Right hindlimb (tissue), 1 donor: ENCODE measurements at regions not wholly inside any gene's neighbourhood (a gene's known extent, or its start where the extent isn't known, plus 50 kb on each side); places are given as distances from the start of the nearest gene placed in this dataset.
"Not testable (repeated sequence)": the region's sequence is repeated elsewhere in the genome, so short reads cannot be mapped to it uniquely, and the experiment has no call there.

Experiments used
- DNase-seq: peaks from one replicate; pipeline ENCODE4 v3.0.0-alpha.2; 2018

- not testable (repeated sequence) for DNase-seq
These were observed 888.8 kb downstream of the RPS29 start for GRCh38 chr14:48697362-48697761.

- no peak for DNase-seq
These were observed 892.4 kb downstream of the RPS29 start for GRCh38 chr14:48693793-48694192.

GRCh38 chr14:48690349-48690748, 895.8 kb downstream of the RPS29 start:
- no peak for DNase-seq

- no peak for DNase-seq
These were observed 899.5 kb downstream of the RPS29 start for GRCh38 chr14:48686650-48687049.

DNA sequence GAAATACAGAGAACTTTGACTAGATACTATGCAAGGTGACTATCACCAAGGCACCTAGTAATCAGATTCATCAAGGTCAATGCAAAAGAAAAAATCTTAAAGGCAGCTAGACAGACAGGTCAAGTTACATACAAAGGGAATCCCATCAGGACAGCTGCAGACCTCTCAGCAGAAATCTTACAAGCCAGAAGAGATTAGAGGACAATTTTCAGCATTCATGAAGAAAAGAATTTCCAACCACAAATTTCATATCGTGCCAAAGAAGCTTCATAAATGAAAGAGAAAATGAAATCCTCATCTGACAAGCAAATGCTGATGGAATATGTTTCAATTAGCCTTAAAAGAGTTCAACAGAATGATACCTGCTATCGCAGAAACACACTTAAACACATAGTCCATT, 913.7 kb downstream of the RPS29 start:
- DNase-seq: no peak

DNA sequence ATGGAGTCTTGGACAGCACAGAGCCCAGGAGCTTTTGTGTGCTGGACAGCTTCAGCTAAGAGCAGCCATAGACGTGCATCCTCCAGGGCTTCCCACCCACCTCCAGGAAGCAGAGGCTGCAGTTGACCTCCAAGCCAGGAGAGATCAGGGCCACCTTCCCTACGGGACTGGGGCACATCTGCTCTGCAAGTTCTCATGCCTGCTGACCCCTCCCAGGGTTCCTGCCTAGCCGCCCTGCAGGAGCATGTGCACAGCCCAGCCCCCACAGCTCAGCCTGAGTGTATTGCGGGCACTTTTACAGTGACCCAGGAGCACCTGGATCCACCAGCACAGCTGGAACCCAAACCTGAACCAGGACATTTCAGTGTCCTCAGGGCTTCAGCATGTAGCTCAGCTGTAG, 915.2 kb downstream of the RPS29 start:
- no peak for DNase-seq

DNA sequence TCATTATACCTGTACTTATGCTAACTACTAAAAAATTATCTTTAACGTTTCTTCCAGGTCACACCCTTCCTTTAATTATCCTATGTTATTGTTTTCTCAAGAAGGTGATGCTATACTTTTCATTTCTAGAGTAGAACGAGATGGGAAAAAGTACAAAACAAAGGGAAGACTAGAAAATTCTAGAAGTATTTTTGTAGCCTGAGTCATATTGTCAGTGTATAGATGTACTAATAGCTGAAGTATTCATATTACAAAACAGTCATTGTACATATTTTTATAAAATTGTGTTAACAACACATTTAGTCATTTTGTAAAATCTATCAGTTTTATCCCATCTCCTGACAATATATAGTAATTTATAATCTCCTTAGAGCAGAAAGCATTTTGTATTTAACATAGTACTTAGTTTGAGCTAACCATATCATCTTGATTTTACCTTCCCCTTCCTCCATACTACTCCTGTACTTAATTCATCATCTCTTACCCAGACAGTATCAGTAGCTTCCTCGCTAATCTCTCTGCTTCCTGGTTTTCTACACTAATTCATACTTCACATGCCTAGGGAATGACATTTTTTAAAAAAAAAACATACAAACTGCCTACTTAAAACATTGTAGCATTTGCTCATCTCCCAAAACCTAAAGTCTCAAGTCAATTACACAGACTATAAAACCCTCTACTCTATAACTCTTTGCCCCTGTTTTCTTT, 920.9 kb downstream of the RPS29 start:
- DNase-seq: no peak

DNA sequence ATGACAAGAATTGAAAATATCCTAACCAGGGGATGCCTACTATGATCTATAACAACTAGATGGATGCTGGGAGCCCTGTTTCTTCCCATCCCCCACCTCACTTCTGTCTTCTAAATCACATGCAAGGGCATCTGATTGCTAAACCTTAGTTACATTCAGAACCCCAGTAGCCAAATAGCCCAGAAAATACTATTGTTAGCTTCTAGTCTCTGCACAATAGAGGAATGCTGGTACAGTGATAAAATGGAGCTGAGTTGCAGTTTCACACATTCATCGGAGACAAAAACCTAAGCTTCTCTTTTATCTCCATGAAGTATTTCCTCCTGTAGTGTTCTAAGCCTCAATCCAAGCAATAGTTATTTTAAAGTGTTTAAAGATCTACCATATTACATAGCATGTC, 942.9 kb downstream of the RPS29 start:
- no peak for DNase-seq

DNA sequence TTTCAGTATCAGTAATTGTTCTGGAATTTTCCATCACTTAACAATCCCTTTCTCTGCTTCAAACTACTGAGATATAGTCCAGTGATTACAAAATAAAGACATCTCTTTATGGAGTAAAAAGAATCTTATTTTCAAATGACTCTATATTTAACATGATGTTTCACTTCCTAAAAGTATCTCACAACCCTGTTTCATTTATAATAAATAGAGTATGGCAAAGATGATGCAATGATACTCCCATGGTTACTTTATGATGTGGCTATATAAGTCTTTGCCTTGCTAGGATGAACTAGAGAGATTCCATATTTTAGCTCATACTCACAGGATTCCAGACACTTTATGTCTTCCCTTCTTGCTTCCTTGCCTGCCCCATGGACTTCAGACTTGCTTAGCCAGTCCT, 953.5 kb upstream of the MDGA2 start:
- no peak for DNase-seq

GRCh38 chr14:48622980-48623379, 947.6 kb upstream of the MDGA2 start:
- DNase-seq: no peak

GRCh38 chr14:48618057-48618456, 942.7 kb upstream of the MDGA2 start:
- DNase-seq: no peak

- DNase-seq: no peak
These were observed 941.5 kb upstream of the MDGA2 start for GRCh38 chr14:48616931-48617330.

DNA sequence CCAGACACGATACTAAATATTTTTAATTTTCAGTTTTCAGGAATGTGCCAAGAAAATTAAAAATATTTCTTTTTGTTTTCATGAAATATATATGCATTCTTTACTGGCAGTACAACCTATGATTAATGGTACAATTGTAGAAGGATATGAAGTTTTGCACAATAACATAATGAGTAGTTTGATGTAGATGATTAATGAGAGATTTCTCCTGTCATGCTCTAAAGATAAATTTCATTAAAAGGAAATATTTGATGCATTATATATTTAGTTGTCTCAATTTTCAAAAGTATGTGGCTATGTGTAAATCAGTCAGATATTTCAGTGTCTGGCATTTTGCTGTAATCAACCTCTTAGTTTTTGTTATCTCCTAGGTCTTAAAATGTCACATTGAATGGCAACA, 940.2 kb upstream of the MDGA2 start:
- no peak for DNase-seq

- DNase-seq: no peak
These were observed 938.6 kb upstream of the MDGA2 start for GRCh38 chr14:48614003-48614402.

GRCh38 chr14:48606960-48607359, 931.6 kb upstream of the MDGA2 start:
- DNase-seq: not testable (repeated sequence)

- no peak for DNase-seq
These were observed 923.1 kb upstream of the MDGA2 start for GRCh38 chr14:48598458-48598857.

GRCh38 chr14:48586099-48586498, 910.7 kb upstream of the MDGA2 start:
- no peak for DNase-seq

GRCh38 chr14:48584031-48584430, 908.6 kb upstream of the MDGA2 start:
- no peak for DNase-seq

DNA sequence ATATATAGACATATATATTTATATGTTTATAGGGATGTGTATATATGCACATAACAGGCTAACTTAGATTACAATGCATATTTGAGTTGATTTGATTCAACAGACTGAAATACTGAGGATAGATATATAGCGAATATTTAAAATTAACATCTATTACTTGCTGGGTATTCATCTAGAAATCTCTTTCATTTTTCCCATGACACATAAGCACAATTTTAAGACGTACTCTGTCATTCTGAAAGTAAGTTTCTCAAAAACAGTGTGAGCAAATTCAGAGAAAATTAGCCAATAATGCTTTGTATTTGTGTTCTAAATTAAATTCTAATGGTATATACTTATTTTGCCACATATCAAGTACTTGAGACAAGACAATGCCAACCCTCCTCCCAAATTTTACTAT, 907.5 kb upstream of the MDGA2 start:
- DNase-seq: no peak

DNA sequence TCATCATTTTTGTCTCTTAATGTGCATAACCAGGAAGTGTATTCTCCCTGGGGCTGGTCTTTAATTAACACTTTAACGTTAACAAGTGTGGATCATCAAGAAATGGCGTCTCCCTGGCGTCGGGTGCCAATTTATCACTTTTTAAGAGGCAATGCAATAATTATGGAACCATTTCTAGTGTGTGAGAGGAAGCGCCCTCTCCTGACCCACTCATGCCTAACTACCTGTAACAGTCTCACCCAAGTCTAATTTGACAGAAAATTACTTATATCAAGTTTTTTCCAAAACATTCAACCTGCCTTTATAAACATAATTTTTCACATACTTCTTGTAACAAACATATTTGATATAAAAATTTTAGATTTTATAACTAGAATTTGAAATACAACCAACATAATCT, 905.3 kb upstream of the MDGA2 start:
- no peak for DNase-seq

GRCh38 chr14:48575772-48576171, 900.4 kb upstream of the MDGA2 start:
- DNase-seq: no peak

DNA sequence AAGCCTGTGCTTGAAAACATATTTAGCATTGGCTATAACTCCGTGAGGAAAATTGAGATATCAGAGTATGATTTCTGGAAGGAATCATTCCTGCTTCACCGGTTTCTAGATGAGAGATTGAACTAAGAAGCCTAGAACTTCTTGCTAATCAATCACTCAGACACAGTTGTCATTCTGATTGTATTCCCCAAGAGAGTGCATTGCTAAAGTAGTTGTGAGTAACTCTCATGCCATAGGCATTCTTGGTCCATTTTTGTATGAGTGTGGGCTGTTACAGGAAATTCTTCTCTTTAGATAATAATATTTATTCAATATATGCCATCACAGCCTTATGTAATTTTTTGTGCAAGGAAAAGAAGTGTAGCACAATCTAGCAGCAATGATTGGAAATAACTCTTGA, 893.3 kb upstream of the MDGA2 start:
- no peak for DNase-seq

GRCh38 chr14:48568252-48568651, 892.8 kb upstream of the MDGA2 start:
- DNase-seq: no peak

GRCh38 chr14:48563489-48563888, 888.1 kb upstream of the MDGA2 start:
- DNase-seq: no peak

DNA sequence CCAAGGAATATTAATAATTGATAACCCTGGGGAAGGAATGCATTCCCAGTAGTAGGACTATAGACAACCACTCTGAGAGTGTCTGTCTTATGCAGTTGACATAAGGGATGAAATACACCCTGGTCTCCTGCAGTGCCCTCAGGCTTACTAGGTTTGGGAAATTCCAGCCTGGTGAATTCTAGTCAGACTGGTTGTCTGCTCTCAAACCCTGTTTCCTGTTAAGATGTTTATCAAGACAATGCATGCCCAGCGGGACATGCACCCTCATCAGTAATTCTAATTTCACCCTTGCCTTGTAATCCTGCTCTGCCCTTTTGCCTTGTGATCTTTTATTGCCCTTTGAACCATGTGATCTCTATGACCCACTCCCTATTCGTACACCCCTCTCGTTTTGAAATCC, 886.0 kb upstream of the MDGA2 start:
- not testable (repeated sequence) for DNase-seq

DNA sequence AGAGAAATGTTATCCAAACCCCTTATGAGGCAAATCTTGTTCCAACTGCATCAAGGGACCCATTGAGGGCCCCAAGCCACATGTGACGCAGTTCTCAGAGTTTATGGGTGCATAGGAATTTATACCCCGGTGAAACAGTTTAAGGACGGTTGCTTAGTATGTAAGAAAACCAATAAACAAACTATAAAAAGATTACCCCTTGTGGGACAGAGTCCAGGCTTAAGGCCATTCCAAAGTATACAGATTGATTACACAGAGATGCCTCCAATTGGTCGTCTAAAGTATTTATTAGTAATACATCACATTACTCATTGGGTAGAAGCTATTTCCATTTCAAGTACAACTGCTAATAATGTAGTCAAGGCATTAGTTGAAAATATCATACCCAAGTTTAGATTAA, 885.0 kb upstream of the MDGA2 start:
- DNase-seq: no peak
